ENCODE measurements at regions not wholly inside any gene's neighbourhood (a gene's known extent, or its start where the extent isn't known, plus 50 kb on each side); places are given as distances from the start of the nearest gene placed in this dataset.
"Not testable (repeated sequence)": the region's sequence is repeated elsewhere in the genome, so short reads cannot be mapped to it uniquely, and the experiment has no call there.

- Histone ChIP-seq H3K4me3 (ENCODE audit: low read depth, low read length) (no peak overlapping the region), H3K9me3 (ENCODE audit: severe bottlenecking) (no peaks in the 10 kb centered on the region), H3K27ac (no peak overlapping the region), H3K27me3 (ENCODE audit: insufficient read depth, low read depth, severe bottlenecking) (no peaks in the 10 kb centered on the region), H3K36me3 (no peaks in the 10 kb centered on the region)
- DNase-seq, result no peak
- no peak for TF ChIP-seq CTCF (IDR thresholded peaks at IDR 0.05; ENCODE audit: low read depth, low read length)
Observed at GRCh38 chr4:62517716-62518115, 1317.6 kb downstream of the ADGRL3 start.

GRCh38 chr4:62513306-62513705 lies 1313.2 kb downstream of the ADGRL3 start:
- H3K27ac ChIP-seq, result no peak overlapping the region
- TF ChIP-seq CTCF (IDR thresholded peaks at IDR 0.05; ENCODE audit: low read depth, low read length), result no peak
- H3K9me3 ChIP-seq (ENCODE audit: severe bottlenecking), result no peaks in the 10 kb centered on the region
- H3K36me3 ChIP-seq, result no peaks in the 10 kb centered on the region
- H3K27me3 ChIP-seq (ENCODE audit: insufficient read depth, low read depth, severe bottlenecking), result no peaks in the 10 kb centered on the region
- DNase-seq, result no peak
- H3K4me3 ChIP-seq (ENCODE audit: low read depth, low read length), result no peak overlapping the region

- Histone ChIP-seq H3K27ac (no peak overlapping the region), H3K27me3 (ENCODE audit: insufficient read depth, low read depth, severe bottlenecking) (no peaks in the 10 kb centered on the region), H3K9me3 (ENCODE audit: severe bottlenecking) (no peaks in the 10 kb centered on the region), H3K4me3 (ENCODE audit: low read depth, low read length) (no peak overlapping the region), H3K36me3 (no peaks in the 10 kb centered on the region)
- no peak for TF ChIP-seq CTCF (IDR thresholded peaks at IDR 0.05; ENCODE audit: low read depth, low read length)
- no peak for DNase-seq
Observed at GRCh38 chr4:62512271-62512670, 1312.1 kb downstream of the ADGRL3 start.

- Histone ChIP-seq H3K27ac (no peak overlapping the region), H3K27me3 (ENCODE audit: insufficient read depth, low read depth, severe bottlenecking) (no peaks in the 10 kb centered on the region), H3K9me3 (ENCODE audit: severe bottlenecking) (no peaks in the 10 kb centered on the region), H3K4me3 (ENCODE audit: low read depth, low read length) (no peak overlapping the region), H3K36me3 (no peaks in the 10 kb centered on the region)
- TF ChIP-seq CTCF (IDR thresholded peaks at IDR 0.05; ENCODE audit: low read depth, low read length), result no peak
- DNase-seq, result no peak
Observed at GRCh38 chr4:62510228-62510627, 1310.1 kb downstream of the ADGRL3 start.

- Histone ChIP-seq H3K9me3 (ENCODE audit: severe bottlenecking) (no peaks in the 10 kb centered on the region), H3K27ac (no peak overlapping the region), H3K27me3 (ENCODE audit: insufficient read depth, low read depth, severe bottlenecking) (no peaks in the 10 kb centered on the region), H3K36me3 (no peaks in the 10 kb centered on the region), H3K4me3 (ENCODE audit: low read depth, low read length) (no peak overlapping the region)
- no peak for TF ChIP-seq CTCF (IDR thresholded peaks at IDR 0.05; ENCODE audit: low read depth, low read length)
- no peak for DNase-seq
Observed at GRCh38 chr4:62500296-62500695, 1300.2 kb downstream of the ADGRL3 start.

GRCh38 chr4:62495032-62495431 lies 1294.9 kb downstream of the ADGRL3 start:
- Histone ChIP-seq H3K36me3 (no peaks in the 10 kb centered on the region), H3K27me3 (ENCODE audit: insufficient read depth, low read depth, severe bottlenecking) (no peaks in the 10 kb centered on the region), H3K4me3 (ENCODE audit: low read depth, low read length) (no peak overlapping the region), H3K9me3 (ENCODE audit: severe bottlenecking) (no peaks in the 10 kb centered on the region), H3K27ac (no peak overlapping the region)
- TF ChIP-seq CTCF (IDR thresholded peaks at IDR 0.05; ENCODE audit: low read depth, low read length), result no peak
- no peak for DNase-seq

GRCh38 chr4:62491756-62492155 lies 1291.6 kb downstream of the ADGRL3 start:
- H3K36me3 ChIP-seq; H3K9me3 ChIP-seq (ENCODE audit: severe bottlenecking); H3K27me3 ChIP-seq (ENCODE audit: insufficient read depth, low read depth, severe bottlenecking): not testable (repeated sequence)

More at GRCh38 chr4:62491756-62492155, 1291.6 kb downstream of the ADGRL3 start:
- not testable (repeated sequence) for DNase-seq; H3K4me3 ChIP-seq (ENCODE audit: low read depth, low read length); H3K27ac ChIP-seq
